ENCODE measurements at regions not wholly inside any gene's neighbourhood (a gene's known extent, or its start where the extent isn't known, plus 50 kb on each side); places are given as distances from the start of the nearest gene placed in this dataset.
"Not testable (repeated sequence)": the region's sequence is repeated elsewhere in the genome, so short reads cannot be mapped to it uniquely, and the experiment has no call there.

- DNase-seq (ENCODE audit: low spot score): no peak
- TF ChIP-seq CTCF (IDR thresholded peaks at IDR 0.05): no peak
Measured at GRCh38 chr5:41995193-41995592, 70.1 kb downstream of the FBXO4 start.

GRCh38 chr5:42001673-42002072, 76.6 kb downstream of the FBXO4 start:
- no peak for TF ChIP-seq CTCF (IDR thresholded peaks at IDR 0.05)
- DNase-seq (ENCODE audit: low spot score): no peak

More at GRCh38 chr5:41995193-41995592, 70.1 kb downstream of the FBXO4 start:
- no peak for ATAC-seq (ENCODE audit: low FRiP score)

GRCh38 chr5:42003852-42004251, 78.8 kb downstream of the FBXO4 start:
- ATAC-seq (ENCODE audit: low FRiP score); DNase-seq (ENCODE audit: low spot score): not testable (repeated sequence)

More at GRCh38 chr5:42001673-42002072, 76.6 kb downstream of the FBXO4 start:
- no peak for ATAC-seq (ENCODE audit: low FRiP score)

DNA sequence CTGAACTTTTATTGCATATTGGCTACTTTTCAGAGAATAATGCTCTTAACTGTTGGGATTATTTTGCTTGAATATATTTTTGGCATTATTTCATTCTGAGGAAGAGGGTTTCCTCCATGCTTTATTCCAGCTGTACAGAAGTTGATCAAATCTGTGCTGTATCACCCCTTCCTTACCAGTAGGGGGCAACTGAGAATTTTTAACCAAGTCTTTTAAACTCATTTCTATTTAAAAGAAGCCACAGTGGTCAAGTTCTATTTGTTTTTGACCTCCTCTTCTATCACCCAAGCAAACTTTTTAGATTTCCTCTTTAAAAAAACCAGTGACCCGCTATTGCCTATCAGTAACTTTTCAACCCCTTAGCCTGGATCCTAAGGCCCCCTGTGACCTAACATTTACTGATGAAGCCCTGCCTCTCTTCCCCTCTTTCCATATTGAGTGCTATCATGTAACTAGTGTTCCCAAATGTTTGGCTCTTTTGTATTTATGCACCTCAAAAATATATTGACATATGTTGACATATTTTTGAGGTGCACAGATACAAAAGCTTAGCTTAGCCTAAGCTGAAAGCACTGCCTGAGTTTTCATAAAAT, 80.6 kb downstream of the FBXO4 start:
- no peak for ATAC-seq (ENCODE audit: low FRiP score)
- no peak for TF ChIP-seq CTCF (IDR thresholded peaks at IDR 0.05)
- no peak for DNase-seq (ENCODE audit: low spot score)

DNA sequence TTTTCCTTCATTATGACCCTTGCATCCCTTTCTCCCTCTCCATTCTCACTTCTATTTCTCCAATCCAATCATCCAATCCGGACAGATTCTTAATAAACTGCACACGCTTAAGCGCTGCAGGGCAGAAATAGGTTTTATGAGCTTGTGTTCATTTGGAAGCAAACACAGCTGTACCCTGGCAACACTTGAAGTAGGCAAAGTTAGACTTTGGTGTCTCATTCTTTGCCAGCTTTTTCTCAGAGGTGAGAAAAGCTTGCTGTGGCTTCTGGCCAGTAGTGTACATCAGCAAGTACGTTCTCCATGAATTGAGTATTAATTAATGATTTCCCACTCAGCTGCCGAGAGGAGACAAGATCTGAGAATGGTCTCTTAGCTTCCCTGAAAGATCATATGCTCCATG, 88.5 kb downstream of the FBXO4 start:
- DNase-seq (ENCODE audit: low spot score) (no peak), ATAC-seq (ENCODE audit: low FRiP score) (no peak)

GRCh38 chr5:42015254-42015653, 90.2 kb downstream of the FBXO4 start:
- DNase-seq (ENCODE audit: low spot score) (no peak), ATAC-seq (ENCODE audit: low FRiP score) (no peak)
- no peak for TF ChIP-seq CTCF (IDR thresholded peaks at IDR 0.05)

More for the DNA sequence above, 88.5 kb downstream of the FBXO4 start:
- no peak for TF ChIP-seq CTCF (IDR thresholded peaks at IDR 0.05)

- no peak for TF ChIP-seq CTCF (IDR thresholded peaks at IDR 0.05)
- DNase-seq (ENCODE audit: low spot score) (no peak), ATAC-seq (ENCODE audit: low FRiP score) (no peak)
Measured at GRCh38 chr5:42015681-42016080, 90.6 kb downstream of the FBXO4 start.
